DOHH2 (cell line): ENCODE measurements at regions not wholly inside any gene's neighbourhood (a gene's known extent, or its start where the extent isn't known, plus 50 kb on each side); places are given as distances from the start of the nearest gene placed in this dataset.

Source experiments
- H3F3A ChIP-seq: fragments of 200-600 bp; sonication (generic), shearing (Covaris generic); 2 replicates; pipeline ENCODE4 v1.6.0; 2016; ENCODE audit warnings: antibody characterized with exemption, mild to moderate bottlenecking; ENCODE audit not compliant: control insufficient read depth, insufficient read depth
- H3K27ac ChIP-seq: fragments of 200-600 bp; sonication (generic); 2 replicates; pipeline ENCODE4 v1.5.1; 2014; ENCODE audit warnings: low read depth, mild to moderate bottlenecking, low read length, moderate library complexity
- H3K27me3 ChIP-seq: fragments of 200-600 bp; sonication (generic); 2 replicates; pipeline ENCODE4 v1.6.1; 2014; ENCODE audit warnings: mild to moderate bottlenecking, low read length, mixed read lengths; ENCODE audit not compliant: control insufficient read depth
- H3K36me3 ChIP-seq: fragments of 200-600 bp; sonication (generic); 2 replicates; pipeline ENCODE4 v1.6.1; 2014; ENCODE audit warnings: mild to moderate bottlenecking, low read length, moderate library complexity, mixed read lengths; ENCODE audit not compliant: control insufficient read depth
- H3K4me1 ChIP-seq: fragments of 200-600 bp; sonication (generic); 2 replicates; pipeline ENCODE4 v1.6.1; 2014; ENCODE audit warnings: mild to moderate bottlenecking, low read length, mixed read lengths; ENCODE audit not compliant: control insufficient read depth
- H3K4me2 ChIP-seq: fragments of 200-600 bp; sonication (generic); 2 replicates; pipeline ENCODE4 v1.6.0; 2014; ENCODE audit warnings: mild to moderate bottlenecking, low read length, moderate library complexity
- H3K4me3 ChIP-seq: fragments of 200-600 bp; sonication (generic); 2 replicates; pipeline ENCODE4 v1.5.1; 2014; ENCODE audit warnings: mild to moderate bottlenecking, low read length, mixed read lengths
- H3K79me2 ChIP-seq: fragments of 200-600 bp; sonication (generic); 2 replicates; pipeline ENCODE4 v1.6.1; 2014; ENCODE audit warnings: mild to moderate bottlenecking, low read length, mixed read lengths; ENCODE audit not compliant: control insufficient read depth
- H3K9me2 ChIP-seq: fragments of 200-600 bp; sonication (generic); replicated peaks from 2 replicates; pipeline ENCODE4 v1.6.1; 2014; ENCODE audit warnings: mild to moderate bottlenecking, low read length, mixed read lengths; ENCODE audit not compliant: control insufficient read depth
- H3K9me3 ChIP-seq: fragments of 200-600 bp; sonication (generic); 2 replicates; pipeline ENCODE4 v1.6.1; 2014; ENCODE audit warnings: antibody characterized with exemption, low read length, mixed read lengths; ENCODE audit not compliant: control insufficient read depth, insufficient read depth
- H4K20me1 ChIP-seq: fragments of 200-600 bp; sonication (generic); 2 replicates; pipeline ENCODE4 v1.6.0; 2014; ENCODE audit warnings: low read depth, mild to moderate bottlenecking, antibody characterized with exemption, low read length, moderate library complexity; ENCODE audit not compliant: control insufficient read depth, insufficient read depth
- EZH2phosphoT487 ChIP-seq: fragments of 200-600 bp; sonication (generic); IDR thresholded peaks from 2 replicates; pipeline ENCODE4 v1.6.1; 2017; ENCODE audit warnings: borderline replicate concordance, mild to moderate bottlenecking, antibody characterized with exemption, low read length, moderate library complexity, mixed read lengths
- TF ChIP-seq, protein P1 (sequence below): fragments of 200-600 bp; sonication (generic); IDR thresholded peaks from one replicate; pipeline ENCODE4 v1.5.1; 2014; ENCODE audit warnings: antibody characterized with exemption, mild to moderate bottlenecking, low read depth, low read length; ENCODE audit not compliant: poor library complexity, severe bottlenecking

DNA sequence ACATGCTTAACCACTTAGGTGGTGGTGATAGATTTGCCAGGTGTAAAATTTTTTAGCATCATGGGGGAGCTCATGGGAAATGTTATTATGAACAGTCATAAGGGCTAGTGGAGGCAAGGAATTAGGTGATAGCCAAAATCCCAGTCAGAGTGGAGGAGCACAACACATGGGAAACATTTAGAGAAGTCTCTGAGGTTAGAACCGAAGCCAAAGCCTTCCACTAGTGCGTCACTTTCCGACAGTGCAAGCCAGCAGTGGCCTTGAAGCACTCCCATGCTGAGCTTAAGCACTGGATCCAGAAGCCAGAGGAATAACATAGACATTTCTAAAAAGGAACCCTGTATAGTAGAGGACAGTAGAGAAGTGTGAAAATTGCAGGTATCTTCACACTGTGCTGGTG, 101.5 kb upstream of the SNX2 start:
- Histone ChIP-seq H3K9me2 (no peaks in the 10 kb centered on the region), H3K27me3 (no peaks in the 10 kb centered on the region), H3K9me3 (no peaks in the 10 kb centered on the region), H3K4me3 (no peak overlapping the region), H3K27ac (no peak overlapping the region), H3K4me2 (no peak overlapping the region), H3K4me1 (no peaks in the 10 kb centered on the region), H3K36me3 (no peaks in the 10 kb centered on the region), H3F3A (no peaks in the 10 kb centered on the region), H4K20me1 (no peaks in the 10 kb centered on the region), H3K79me2 (no peaks in the 10 kb centered on the region)
- TF ChIP-seq, protein P1, sequence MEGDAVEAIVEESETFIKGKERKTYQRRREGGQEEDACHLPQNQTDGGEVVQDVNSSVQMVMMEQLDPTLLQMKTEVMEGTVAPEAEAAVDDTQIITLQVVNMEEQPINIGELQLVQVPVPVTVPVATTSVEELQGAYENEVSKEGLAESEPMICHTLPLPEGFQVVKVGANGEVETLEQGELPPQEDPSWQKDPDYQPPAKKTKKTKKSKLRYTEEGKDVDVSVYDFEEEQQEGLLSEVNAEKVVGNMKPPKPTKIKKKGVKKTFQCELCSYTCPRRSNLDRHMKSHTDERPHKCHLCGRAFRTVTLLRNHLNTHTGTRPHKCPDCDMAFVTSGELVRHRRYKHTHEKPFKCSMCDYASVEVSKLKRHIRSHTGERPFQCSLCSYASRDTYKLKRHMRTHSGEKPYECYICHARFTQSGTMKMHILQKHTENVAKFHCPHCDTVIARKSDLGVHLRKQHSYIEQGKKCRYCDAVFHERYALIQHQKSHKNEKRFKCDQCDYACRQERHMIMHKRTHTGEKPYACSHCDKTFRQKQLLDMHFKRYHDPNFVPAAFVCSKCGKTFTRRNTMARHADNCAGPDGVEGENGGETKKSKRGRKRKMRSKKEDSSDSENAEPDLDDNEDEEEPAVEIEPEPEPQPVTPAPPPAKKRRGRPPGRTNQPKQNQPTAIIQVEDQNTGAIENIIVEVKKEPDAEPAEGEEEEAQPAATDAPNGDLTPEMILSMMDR = no peak
- TF ChIP-seq EZH2phosphoT487 = no peak

DNA sequence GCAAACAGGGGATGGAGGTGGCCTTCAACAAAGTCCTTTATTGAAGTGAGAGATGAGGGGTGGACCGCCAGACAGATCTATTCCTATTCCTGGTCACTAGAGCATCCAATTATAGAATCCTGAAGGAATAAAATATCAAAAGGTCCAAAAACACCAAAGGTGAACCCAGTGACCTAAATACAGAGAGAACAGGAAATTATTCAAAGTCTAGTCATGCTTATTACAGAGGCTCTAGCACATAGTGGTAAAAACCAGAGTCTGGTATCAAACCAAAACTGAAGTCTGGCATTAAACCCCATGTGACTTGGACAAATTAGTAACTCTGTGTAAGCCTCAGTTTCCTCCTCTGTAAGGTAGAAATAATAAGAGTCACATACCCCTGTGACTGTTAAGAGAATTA, 100.5 kb upstream of the SNX2 start:
- Histone ChIP-seq H3K79me2 (no peaks in the 10 kb centered on the region), H3K9me2 (no peaks in the 10 kb centered on the region), H3K4me2 (no peak overlapping the region), H3K36me3 (no peaks in the 10 kb centered on the region), H3K9me3 (no peaks in the 10 kb centered on the region), H3K27me3 (no peaks in the 10 kb centered on the region), H4K20me1 (no peaks in the 10 kb centered on the region), H3F3A (no peaks in the 10 kb centered on the region), H3K27ac (no peak overlapping the region), H3K4me1 (no peaks in the 10 kb centered on the region), H3K4me3 (no peak overlapping the region)
- TF ChIP-seq, protein P1 = no peak
- no peak for TF ChIP-seq EZH2phosphoT487

DNA sequence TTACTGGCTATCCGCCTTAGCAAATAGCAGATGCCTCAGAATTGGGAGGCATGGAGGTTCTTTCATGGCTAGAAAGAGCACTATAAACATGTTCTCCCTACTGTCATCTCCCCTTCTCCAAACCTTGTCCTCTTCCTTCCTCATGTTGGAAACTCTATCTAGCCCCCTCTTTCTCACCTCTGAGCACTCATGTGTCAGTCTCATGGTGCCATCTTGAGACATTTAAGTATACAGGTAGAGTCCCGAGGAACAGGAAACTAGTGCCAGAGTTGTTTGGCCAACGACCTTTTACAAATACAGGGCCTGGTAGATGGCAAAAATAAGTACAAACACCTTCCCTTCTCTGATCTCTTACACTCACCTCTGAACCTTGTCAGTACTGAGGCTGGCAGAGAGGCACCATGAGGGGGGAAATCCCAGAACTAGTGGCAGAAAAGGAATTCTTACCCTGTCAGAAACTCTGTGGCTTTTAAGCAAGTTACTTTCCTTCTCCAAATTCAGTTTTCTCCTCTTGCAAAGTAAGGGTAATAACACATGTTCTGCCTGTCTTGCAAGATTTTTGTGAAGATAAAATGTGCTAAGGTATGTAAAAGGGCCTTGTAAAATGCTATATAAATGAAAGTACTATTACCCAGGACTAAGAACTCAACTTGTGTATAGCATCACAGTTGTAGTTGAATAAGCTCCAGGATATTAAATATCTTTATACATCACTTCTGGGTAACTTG, 94.1 kb upstream of the SNX2 start:
- Histone ChIP-seq H3K4me2 (no peak overlapping the region), H3F3A (no peaks in the 10 kb centered on the region), H3K9me3 (no peaks in the 10 kb centered on the region), H3K4me1 (no peaks in the 10 kb centered on the region), H3K36me3 (no peaks in the 10 kb centered on the region), H3K9me2 (no peaks in the 10 kb centered on the region), H3K4me3 (no peak overlapping the region), H3K27ac (no peak overlapping the region), H3K27me3 (no peaks in the 10 kb centered on the region), H3K79me2 (no peaks in the 10 kb centered on the region), H4K20me1 (no peaks in the 10 kb centered on the region)
- TF ChIP-seq, protein P1 = no peak
- no peak for TF ChIP-seq EZH2phosphoT487
